HL-60 (cell line): ENCODE measurements at regions not wholly inside any gene's neighbourhood (a gene's known extent, or its start where the extent isn't known, plus 50 kb on each side); places are given as distances from the start of the nearest gene placed in this dataset.

ENCODE experiments used
- POLR2AphosphoS5 ChIP-seq: IDR thresholded peaks from 2 replicates; pipeline ENCODE4 v1.6.1; 2012; ENCODE audit warnings: low read depth
- TF ChIP-seq, protein P1 (sequence below): IDR thresholded peaks from one replicate; pipeline ENCODE4 v1.5.1; 2011; ENCODE audit warnings: low read length, control low read depth, inconsistent platforms; ENCODE audit not compliant: insufficient read depth
- TF ChIP-seq, protein P2 (sequence below): IDR thresholded peaks from 2 replicates; pipeline ENCODE4 v1.6.1; 2012; ENCODE audit warnings: low read depth; ENCODE audit not compliant: insufficient replicate concordance

DNA sequence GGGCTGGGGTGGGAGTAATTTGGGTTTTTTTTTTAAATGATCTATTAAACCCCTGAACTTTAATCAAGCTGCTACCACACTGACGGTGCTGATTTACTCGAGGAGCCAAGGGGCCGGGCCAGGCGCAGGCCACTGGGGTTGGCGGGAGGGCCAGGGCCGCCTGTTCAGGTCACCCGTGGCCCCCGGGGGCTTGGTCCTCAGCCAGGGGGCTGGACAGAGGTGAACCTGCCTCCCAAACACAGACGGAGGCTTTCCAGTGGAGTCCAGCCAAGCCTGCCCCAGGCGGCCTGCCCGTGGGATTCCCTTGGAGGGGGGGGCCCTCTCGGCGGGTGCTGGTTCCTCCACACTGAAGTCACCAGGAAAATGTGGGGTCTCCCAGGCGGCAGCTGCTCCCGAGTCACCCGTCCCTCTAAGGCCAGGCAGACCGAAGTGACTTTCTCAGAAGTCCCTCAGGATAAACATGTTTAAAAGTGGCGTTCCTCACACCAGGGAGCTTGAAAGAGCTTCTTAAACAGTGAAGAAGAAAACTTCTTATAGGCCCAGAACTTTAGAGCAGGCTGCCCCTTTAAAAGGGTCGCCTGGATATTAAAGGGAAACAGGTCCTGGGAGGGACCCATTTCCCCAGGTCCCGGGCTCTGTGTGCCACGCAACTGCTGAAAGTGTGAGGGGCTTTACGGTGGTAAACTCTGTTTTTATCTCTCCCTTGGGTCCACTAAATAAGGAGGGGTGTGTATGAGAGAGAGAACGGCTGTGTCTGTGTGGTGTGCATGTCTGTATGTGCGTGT, 167.2 kb upstream of the GSC start:
- TF ChIP-seq, protein P1, sequence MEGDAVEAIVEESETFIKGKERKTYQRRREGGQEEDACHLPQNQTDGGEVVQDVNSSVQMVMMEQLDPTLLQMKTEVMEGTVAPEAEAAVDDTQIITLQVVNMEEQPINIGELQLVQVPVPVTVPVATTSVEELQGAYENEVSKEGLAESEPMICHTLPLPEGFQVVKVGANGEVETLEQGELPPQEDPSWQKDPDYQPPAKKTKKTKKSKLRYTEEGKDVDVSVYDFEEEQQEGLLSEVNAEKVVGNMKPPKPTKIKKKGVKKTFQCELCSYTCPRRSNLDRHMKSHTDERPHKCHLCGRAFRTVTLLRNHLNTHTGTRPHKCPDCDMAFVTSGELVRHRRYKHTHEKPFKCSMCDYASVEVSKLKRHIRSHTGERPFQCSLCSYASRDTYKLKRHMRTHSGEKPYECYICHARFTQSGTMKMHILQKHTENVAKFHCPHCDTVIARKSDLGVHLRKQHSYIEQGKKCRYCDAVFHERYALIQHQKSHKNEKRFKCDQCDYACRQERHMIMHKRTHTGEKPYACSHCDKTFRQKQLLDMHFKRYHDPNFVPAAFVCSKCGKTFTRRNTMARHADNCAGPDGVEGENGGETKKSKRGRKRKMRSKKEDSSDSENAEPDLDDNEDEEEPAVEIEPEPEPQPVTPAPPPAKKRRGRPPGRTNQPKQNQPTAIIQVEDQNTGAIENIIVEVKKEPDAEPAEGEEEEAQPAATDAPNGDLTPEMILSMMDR: no peak
- TF ChIP-seq, protein P2, sequence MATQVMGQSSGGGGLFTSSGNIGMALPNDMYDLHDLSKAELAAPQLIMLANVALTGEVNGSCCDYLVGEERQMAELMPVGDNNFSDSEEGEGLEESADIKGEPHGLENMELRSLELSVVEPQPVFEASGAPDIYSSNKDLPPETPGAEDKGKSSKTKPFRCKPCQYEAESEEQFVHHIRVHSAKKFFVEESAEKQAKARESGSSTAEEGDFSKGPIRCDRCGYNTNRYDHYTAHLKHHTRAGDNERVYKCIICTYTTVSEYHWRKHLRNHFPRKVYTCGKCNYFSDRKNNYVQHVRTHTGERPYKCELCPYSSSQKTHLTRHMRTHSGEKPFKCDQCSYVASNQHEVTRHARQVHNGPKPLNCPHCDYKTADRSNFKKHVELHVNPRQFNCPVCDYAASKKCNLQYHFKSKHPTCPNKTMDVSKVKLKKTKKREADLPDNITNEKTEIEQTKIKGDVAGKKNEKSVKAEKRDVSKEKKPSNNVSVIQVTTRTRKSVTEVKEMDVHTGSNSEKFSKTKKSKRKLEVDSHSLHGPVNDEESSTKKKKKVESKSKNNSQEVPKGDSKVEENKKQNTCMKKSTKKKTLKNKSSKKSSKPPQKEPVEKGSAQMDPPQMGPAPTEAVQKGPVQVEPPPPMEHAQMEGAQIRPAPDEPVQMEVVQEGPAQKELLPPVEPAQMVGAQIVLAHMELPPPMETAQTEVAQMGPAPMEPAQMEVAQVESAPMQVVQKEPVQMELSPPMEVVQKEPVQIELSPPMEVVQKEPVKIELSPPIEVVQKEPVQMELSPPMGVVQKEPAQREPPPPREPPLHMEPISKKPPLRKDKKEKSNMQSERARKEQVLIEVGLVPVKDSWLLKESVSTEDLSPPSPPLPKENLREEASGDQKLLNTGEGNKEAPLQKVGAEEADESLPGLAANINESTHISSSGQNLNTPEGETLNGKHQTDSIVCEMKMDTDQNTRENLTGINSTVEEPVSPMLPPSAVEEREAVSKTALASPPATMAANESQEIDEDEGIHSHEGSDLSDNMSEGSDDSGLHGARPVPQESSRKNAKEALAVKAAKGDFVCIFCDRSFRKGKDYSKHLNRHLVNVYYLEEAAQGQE: no peak
- TF ChIP-seq POLR2AphosphoS5: no peak
